Pancreas (tissue), 10 donors: ENCODE measurements at regions not wholly inside any gene's neighbourhood (a gene's known extent, or its start where the extent isn't known, plus 50 kb on each side); places are given as distances from the start of the nearest gene placed in this dataset.

Experiments used
- ATAC-seq, 4 donors: fragments of 200-7000 bp; cut with Tn5 transposase; one replicate each; pipeline versions ENCODE4 v1.8.0 to v1.9.1; 2020; ENCODE audit warnings: mild to moderate bottlenecking in 4 of 4, moderate library complexity in 4 of 4
- DNase-seq, 6 donors: peaks; one replicate each; pipeline ENCODE4 v3.0.0-alpha.2; 2020
- FAIRE-seq: peaks from 2 replicates; lab custom pipeline; 2012; peaks lifted over from hg19 to GRCh38; lab: Jason Lieb, UNC
- H3K27ac ChIP-seq, 4 donors: fragments of 200-600 bp; sonication (generic); 1 replicate in 3 of 4; 2 replicates in 1 of 4; pipeline versions ENCODE4 v1.5.0 to v1.8.0; 2020
- H3K27me3 ChIP-seq, 4 donors: fragments of 200-600 bp; one replicate each; pipeline ENCODE4 v1.8.0; 2021
- H3K36me3 ChIP-seq, 3 donors: fragments of 200-600 bp; sonication (generic) in 1 of 3; one replicate each; pipeline versions ENCODE4 v1.5.0 to v1.8.0; 2020 to 2021
- H3K4me1 ChIP-seq, 3 donors: fragments of 200-600 bp; one replicate each; pipeline ENCODE4 v1.8.0; 2021
- H3K4me3 ChIP-seq, 4 donors: fragments of 200-600 bp; sonication (generic) in 2 of 4; one replicate each; pipeline versions ENCODE4 v1.5.0 to v1.8.0; 2020 to 2021
- H3K9me3 ChIP-seq, 4 donors: fragments of 200-600 bp; one replicate each; pipeline ENCODE4 v1.8.0; 2021
- CTCF ChIP-seq, 4 donors: fragments of 200-600 bp; sonication (generic) in 3 of 4; IDR thresholded peaks; one replicate each; pipeline versions ENCODE4 v1.5.0 to v1.8.0; 2021; ENCODE audit warnings: antibody characterized with exemption in 4 of 4
- WGBS, 2 donors: extraction: QIAGEN DNeasy Blood & Tissue Kit; methylation state at CpG; one replicate each; pipeline ENCODE4 v1.1.7; 2013; 5-methylcytosine and 5-hydroxymethylcytosine counted together
- intact Hi-C, 3 donors: fragments of 100-400 bp; cut with DNase I; formaldehyde crosslinking; loops; one replicate each; pipeline versions ENCODE4 v1.11.1 to v1.14.2; 2022
- donor health status: healthy with polysubstance abuse.
- donor health status: DM: no; HTN: no; CAD: no; lungs with moderate emphysema.
- donor health status: DM: no; HTN: no; CAD: no.
- donor health status: control.
- donor health status: control.
- donor health status: Bipolar disorder and iron deficiency.
- donor health status: DM: yes; HTN: yes; CAD: no.
- donor health status: DM: no; HTN: no; CAD: no.
- donor health status: DM: no; HTN: no; CAD: no.
- donor health status: DM: yes; HTN: yes; CAD: no.

GRCh38 chr4:60033826-60034225 lies 1166.3 kb upstream of the ADGRL3 start:
- Histone ChIP-seq H3K27me3 (no peaks in the 10 kb centered on the region), H3K4me1 (no peaks in the 10 kb centered on the region), H3K36me3 (no peaks in the 10 kb centered on the region), H3K4me3 (no peak overlapping the region), H3K9me3 (no peaks in the 10 kb centered on the region), H3K27ac (no peak overlapping the region)
- FAIRE-seq (no peak), DNase-seq (peak in 2 of 6 donors; percentile 8 to 21), ATAC-seq (no peak)
- intact Hi-C loops, result no loop called here
- 48 to 59% methylated on average over 6 of the region's 6 CpGs for WGBS, 2 donors
- TF ChIP-seq CTCF (IDR thresholded peaks at IDR 0.05), result no peak

- 35 to 37% methylated on average over 6 of the region's 6 CpGs for WGBS, 2 donors
- DNase-seq (peak in 1 of 6 donors; percentile 7), ATAC-seq (no peak), FAIRE-seq (no peak)
- no peak overlapping the region for H3K27ac ChIP-seq
- no peaks in the 10 kb centered on the region for H3K9me3 ChIP-seq
- intact Hi-C loops, result no loop called here
- H3K4me1 ChIP-seq, result no peaks in the 10 kb centered on the region
- H3K27me3 ChIP-seq, result no peaks in the 10 kb centered on the region
- no peak for TF ChIP-seq CTCF (IDR thresholded peaks at IDR 0.05)
- H3K36me3 ChIP-seq, result no peaks in the 10 kb centered on the region
- H3K4me3 ChIP-seq, result no peak overlapping the region
These were observed 1165.8 kb upstream of the ADGRL3 start for GRCh38 chr4:60034361-60034760.

- no peak for TF ChIP-seq CTCF (IDR thresholded peaks at IDR 0.05)
- H3K27me3 ChIP-seq, result no peaks in the 10 kb centered on the region
- no peaks in the 10 kb centered on the region for H3K4me1 ChIP-seq
- ATAC-seq (no peak), DNase-seq (peak in 1 of 6 donors; percentile 10), FAIRE-seq (no peak)
- intact Hi-C loops, result no loop called here
- no peak overlapping the region for H3K27ac ChIP-seq
- H3K9me3 ChIP-seq, result no peaks in the 10 kb centered on the region
- no peak overlapping the region for H3K4me3 ChIP-seq
- WGBS, 2 donors, result 42 to 54% methylated on average over 2 of the region's 2 CpGs
- no peaks in the 10 kb centered on the region for H3K36me3 ChIP-seq
These were observed 1160.2 kb upstream of the ADGRL3 start for GRCh38 chr4:60039908-60040307.

- ATAC-seq, result no peak
These were observed 1157.9 kb upstream of the ADGRL3 start for GRCh38 chr4:60042231-60042652.

More at GRCh38 chr4:60042231-60042652, 1157.9 kb upstream of the ADGRL3 start:
- H3K4me1 ChIP-seq, result no peaks in the 10 kb centered on the region
- H3K4me3 ChIP-seq, result no peak overlapping the region
- FAIRE-seq (no peak), DNase-seq (peak in 3 of 6 donors; percentile 19 to 48 (median 38))
- no peak overlapping the region for H3K27ac ChIP-seq
- intact Hi-C loops, result no loop called here
- H3K9me3 ChIP-seq, result no peaks in the 10 kb centered on the region
- WGBS, 2 donors, result 82 to 88% methylated on average over 12 to 15 of the region's 15 CpGs
- no peaks in the 10 kb centered on the region for H3K27me3 ChIP-seq
- no peaks in the 10 kb centered on the region for H3K36me3 ChIP-seq
- TF ChIP-seq CTCF (IDR thresholded peaks at IDR 0.05), result no peak
